GM23338 (cell line): ENCODE measurements at regions not wholly inside any gene's neighbourhood (a gene's known extent, or its start where the extent isn't known, plus 50 kb on each side); places are given as distances from the start of the nearest gene placed in this dataset.

Experiments
- ATAC-seq: fragments of 200-7000 bp; cut with Tn5 transposase; 3 replicates; pipeline ENCODE4 v1.9.1; 2020
- DNase-seq: peaks from one replicate; pipeline ENCODE4 v3.0.0-alpha.2; 2015; ENCODE audit warnings: low spot score
- H2AFZ ChIP-seq: fragments of 200-600 bp; sonication (generic); 2 replicates; pipeline ENCODE4 v1.8.0; 2016; ENCODE audit warnings: antibody characterized with exemption, mild to moderate bottlenecking, moderate library complexity
- H3F3A ChIP-seq: fragments of 200-600 bp; sonication (generic); replicated peaks from 2 replicates; pipeline ENCODE4 v1.8.0; 2017; ENCODE audit warnings: antibody characterized with exemption, mixed run types, low read depth
- H3K27ac ChIP-seq: fragments of 200-600 bp; sonication (generic); 2 replicates; pipeline ENCODE4 v1.6.1; 2016; ENCODE audit warnings: low read depth
- H3K27me3 ChIP-seq: fragments of 200-600 bp; sonication (generic); 2 replicates; pipeline ENCODE4 v1.8.0; 2016; ENCODE audit warnings: mild to moderate bottlenecking, mixed run types, moderate library complexity; ENCODE audit not compliant: insufficient read depth
- H3K36me3 ChIP-seq: fragments of 200-600 bp; sonication (generic); 2 replicates; pipeline ENCODE4 v1.8.0; 2016; ENCODE audit warnings: mild to moderate bottlenecking; ENCODE audit not compliant: insufficient read depth
- H3K4me1 ChIP-seq: fragments of 200-600 bp; sonication (generic); 2 replicates; pipeline ENCODE4 v1.8.0; 2016; ENCODE audit warnings: mild to moderate bottlenecking, moderate library complexity; ENCODE audit not compliant: insufficient read depth
- H3K4me2 ChIP-seq: fragments of 200-600 bp; sonication (generic); 2 replicates; pipeline ENCODE4 v1.7.1; 2017; ENCODE audit warnings: mixed run types
- H3K4me3 ChIP-seq: fragments of 200-600 bp; sonication (generic); 2 replicates; pipeline ENCODE4 v1.6.1; 2016; ENCODE audit warnings: mixed run types
- H3K79me2 ChIP-seq: fragments of 200-600 bp; sonication (generic); replicated peaks from 2 replicates; pipeline ENCODE4 v1.8.0; 2017; ENCODE audit warnings: mild to moderate bottlenecking; ENCODE audit not compliant: insufficient read depth
- H3K9me2 ChIP-seq: fragments of 200-600 bp; sonication (generic); 2 replicates; pipeline ENCODE4 v1.8.0; 2017; ENCODE audit not compliant: insufficient read depth
- H4K20me1 ChIP-seq: fragments of 200-600 bp; sonication (generic); replicated peaks from 2 replicates; pipeline ENCODE4 v1.8.0; 2017; ENCODE audit warnings: mild to moderate bottlenecking; ENCODE audit not compliant: insufficient read depth
- H3K27ac Mint-ChIP-seq: 2 replicates; pipeline ENCODE4 v1.8.0; 2020; ENCODE audit warnings: inconsistent platforms, mild to moderate bottlenecking, moderate library complexity, mixed read lengths
- H3K27me3 Mint-ChIP-seq: 3 replicates; pipeline ENCODE4 v1.8.0; 2022; ENCODE audit warnings: low read depth, mild to moderate bottlenecking, moderate library complexity, mixed read lengths, inconsistent platforms; ENCODE audit not compliant: insufficient read depth, poor library complexity
- H3K36me3 Mint-ChIP-seq: 3 replicates; pipeline ENCODE4 v1.8.0; 2021; ENCODE audit warnings: low read depth, mild to moderate bottlenecking, inconsistent platforms, moderate library complexity, mixed read lengths
- H3K4me1 Mint-ChIP-seq: 3 replicates; pipeline ENCODE4 v1.8.0; 2020; ENCODE audit warnings: mild to moderate bottlenecking, inconsistent platforms, mixed read lengths
- H3K4me3 Mint-ChIP-seq: 3 replicates; pipeline ENCODE4 v1.8.0; 2021; ENCODE audit warnings: moderate library complexity, mild to moderate bottlenecking, inconsistent platforms, mixed read lengths
- H3K9me3 Mint-ChIP-seq: 3 replicates; pipeline ENCODE4 v1.8.0; 2020; ENCODE audit warnings: moderate library complexity, mild to moderate bottlenecking, inconsistent platforms, mixed read lengths
- CREB1 ChIP-seq: fragments of 250-450 bp; sonication (Bioruptor Pico); IDR thresholded peaks from 2 replicates; pipeline ENCODE4 v1.5.0; 2020; ENCODE audit warnings: low read depth, mild to moderate bottlenecking, moderate library complexity
- CTCF ChIP-seq, 2 experiments: fragments of 200-600 bp in 1 of 2; sonication (generic) in 1 of 2; conservative IDR thresholded peaks; 2 replicates each; pipeline versions ENCODE4 v1.5.1 to v1.6.1; 2016 to 2017; ENCODE audit warnings: antibody characterized with exemption in 2 of 2, low read depth in 2 of 2, mild to moderate bottlenecking in 2 of 2, moderate library complexity in 1 of 2
- ETS1 ChIP-seq: IDR thresholded peaks from 2 replicates; pipeline ENCODE4 v1.6.1; 2016; ENCODE audit warnings: antibody characterized with exemption
- EZH2 ChIP-seq: fragments of 200-600 bp; sonication (generic); IDR thresholded peaks from one replicate; pipeline ENCODE4 v1.8.0; 2017; ENCODE audit warnings: antibody characterized with exemption, mild to moderate bottlenecking, low read depth; ENCODE audit not compliant: unreplicated experiment
- EZH2phosphoT487 ChIP-seq: fragments of 200-600 bp; sonication (generic); IDR thresholded peaks from one replicate; pipeline ENCODE4 v1.8.1; 2018; ENCODE audit warnings: antibody characterized with exemption; ENCODE audit not compliant: unreplicated experiment
- JUNB ChIP-seq: IDR thresholded peaks from one replicate; pipeline ENCODE4 v1.6.1; 2016; ENCODE audit warnings: antibody characterized with exemption; ENCODE audit not compliant: unreplicated experiment
- NANOG ChIP-seq: IDR thresholded peaks from 2 replicates; pipeline ENCODE4 v1.6.1; 2016; ENCODE audit warnings: antibody characterized with exemption, borderline replicate concordance
- POLR2AphosphoS5 ChIP-seq: IDR thresholded peaks from 2 replicates; pipeline ENCODE4 v1.6.1; 2016; ENCODE audit warnings: antibody characterized with exemption, low read depth
- REST ChIP-seq: IDR thresholded peaks from one replicate; pipeline ENCODE4 v1.6.1; 2018; ENCODE audit warnings: antibody characterized with exemption; ENCODE audit not compliant: unreplicated experiment
- STAT1 ChIP-seq: IDR thresholded peaks from one replicate; pipeline ENCODE4 v1.6.1; 2016; ENCODE audit warnings: antibody characterized with exemption; ENCODE audit not compliant: unreplicated experiment
- ZNF114 ChIP-seq: fragments of 250-450 bp; sonication (Bioruptor Pico); IDR thresholded peaks from 2 replicates; pipeline ENCODE4 v1.5.0; 2020; ENCODE audit warnings: mild to moderate bottlenecking, moderate library complexity
- ZNF331 ChIP-seq: fragments of 250-450 bp; sonication (Bioruptor Pico); IDR thresholded peaks from 2 replicates; pipeline ENCODE4 v1.5.0; 2020; ENCODE audit warnings: low read depth, mild to moderate bottlenecking, moderate library complexity
- ZNF462 ChIP-seq: fragments of 250-450 bp; sonication (Bioruptor Pico); IDR thresholded peaks from 2 replicates; pipeline ENCODE4 v1.5.0; 2020; ENCODE audit warnings: mild to moderate bottlenecking, moderate library complexity

GRCh38 chr4:125641611-125642010, 326.9 kb downstream of the FAT4 start:
- H3K9me2 ChIP-seq, result peaks cover 15% of the 10 kb centered on the region; the same call in 1 of the 2 replicates
- no peaks in the 10 kb centered on the region for H3K79me2 ChIP-seq
- Mint-ChIP-seq H3K27ac (no peak overlapping the region), H3K4me1 (peaks cover 51% of the 10 kb centered on the region), H3K4me3 (no peak overlapping the region), H3K36me3 (peaks cover 22% of the 10 kb centered on the region), H3K9me3 (peaks cover 13% of the 10 kb centered on the region), H3K27me3 (peaks cover 2% of the 10 kb centered on the region)
- H3K36me3 ChIP-seq, result no peaks in the 10 kb centered on the region
- H3K4me1 ChIP-seq, result peaks cover 41% of the 10 kb centered on the region
- H3F3A ChIP-seq, result 0 out of 2 replicates have a peak, but pooled peaks cover 5% of the 10 kb centered on the region
- DNase-seq, result no peak
- TF ChIP-seq JUNB (no peak), STAT1 (no peak), ETS1 (no peak), NANOG (no peak), ZNF462 (CRISPR knock-in tag) (no peak), CREB1 (CRISPR knock-in tag) (no peak), ZNF114 (no peak), EZH2 (no peak), EZH2phosphoT487 (no peak), CTCF (conservative IDR thresholded peaks at IDR 0.05; ENCODE audit: low read depth in 2 of 2) (no peak), POLR2AphosphoS5 (no peak), ZNF331 (CRISPR knock-in tag) (no peak), REST (no peak)
- H3K27me3 ChIP-seq, result no peaks in the 10 kb centered on the region
- no peak overlapping the region for H3K4me2 ChIP-seq
- H3K4me3 ChIP-seq, result no peak overlapping the region
- no peaks in the 10 kb centered on the region for H4K20me1 ChIP-seq
- ATAC-seq, result no peak
- no peak overlapping the region for H3K27ac ChIP-seq
- H2AFZ ChIP-seq, result no peak overlapping the region
